Astrocyte (in vitro differentiated cells and primary cell): ENCODE measurements at regions not wholly inside any gene's neighbourhood (a gene's known extent, or its start where the extent isn't known, plus 50 kb on each side); places are given as distances from the start of the nearest gene placed in this dataset.

Experiments used
- DNase-seq: peaks from one replicate; pipeline ENCODE4 v3.0.0-alpha.2; 2010; ENCODE audit warnings: low read depth
- FAIRE-seq: peaks from 2 replicates; lab custom pipeline; 2011; peaks lifted over from hg19 to GRCh38; lab: Jason Lieb, UNC
- H2AFZ ChIP-seq: 2 replicates; pipeline ENCODE4 v1.6.0; 2012; ENCODE audit warnings: low read depth, low read length, inconsistent platforms
- H3K27ac ChIP-seq: 2 replicates; pipeline ENCODE4 v1.5.1; 2011; ENCODE audit warnings: low read depth, low read length, inconsistent platforms
- H3K27me3 ChIP-seq: 2 replicates; pipeline ENCODE4 v1.6.0; 2011; ENCODE audit warnings: low read length, inconsistent platforms; ENCODE audit not compliant: insufficient read depth
- H3K36me3 ChIP-seq: 2 replicates; pipeline ENCODE4 v1.5.1; 2011; ENCODE audit warnings: low read length, inconsistent platforms; ENCODE audit not compliant: insufficient read depth
- H3K4me1 ChIP-seq: 2 replicates; pipeline ENCODE4 v1.5.1; 2011; ENCODE audit warnings: low read length, inconsistent platforms; ENCODE audit not compliant: insufficient read depth
- H3K4me2 ChIP-seq: 2 replicates; pipeline ENCODE4 v1.6.0; 2012; ENCODE audit warnings: low read length, inconsistent platforms
- H3K4me3 ChIP-seq: 2 replicates; pipeline ENCODE4 v1.5.1; 2011; ENCODE audit warnings: low read depth, mild to moderate bottlenecking, low read length, inconsistent platforms; ENCODE audit not compliant: insufficient read depth
- H3K79me2 ChIP-seq: 2 replicates; pipeline ENCODE4 v1.6.0; 2012; ENCODE audit warnings: mild to moderate bottlenecking, low read length, inconsistent platforms; ENCODE audit not compliant: insufficient read depth
- H3K9ac ChIP-seq: 2 replicates; pipeline ENCODE4 v1.6.0; 2012; ENCODE audit warnings: mild to moderate bottlenecking, low read length, inconsistent platforms
- H3K9me3 ChIP-seq: 2 replicates; pipeline ENCODE4 v1.5.1; 2012; ENCODE audit warnings: low read depth, mild to moderate bottlenecking, low read length, inconsistent platforms; ENCODE audit not compliant: insufficient read depth
- H4K20me1 ChIP-seq: 2 replicates; pipeline ENCODE4 v1.6.0; 2012; ENCODE audit warnings: low read length, inconsistent platforms; ENCODE audit not compliant: insufficient read depth
- H3K27ac Mint-ChIP-seq: one replicate; pipeline ENCODE4 v1.8.0; 2021; ENCODE audit warnings: mild to moderate bottlenecking, mixed read lengths; ENCODE audit not compliant: unreplicated experiment
- H3K27me3 Mint-ChIP-seq: one replicate; pipeline ENCODE4 v1.8.0; 2021; ENCODE audit warnings: low read depth, mixed read lengths; ENCODE audit not compliant: unreplicated experiment
- H3K36me3 Mint-ChIP-seq: one replicate; pipeline ENCODE4 v1.8.0; 2021; ENCODE audit warnings: low read depth, mixed read lengths; ENCODE audit not compliant: unreplicated experiment
- H3K4me1 Mint-ChIP-seq: one replicate; pipeline ENCODE4 v1.8.0; 2021; ENCODE audit warnings: low read depth, mixed read lengths; ENCODE audit not compliant: unreplicated experiment
- H3K4me3 Mint-ChIP-seq: one replicate; pipeline ENCODE4 v1.8.0; 2021; ENCODE audit warnings: mild to moderate bottlenecking, moderate library complexity, mixed read lengths; ENCODE audit not compliant: unreplicated experiment
- H3K9me3 Mint-ChIP-seq: one replicate; pipeline ENCODE4 v1.8.0; 2021; ENCODE audit warnings: mild to moderate bottlenecking, mixed read lengths; ENCODE audit not compliant: unreplicated experiment
- CTCF ChIP-seq: IDR thresholded peaks from 2 replicates; pipeline ENCODE4 v1.5.1; 2011; ENCODE audit warnings: low read depth, mild to moderate bottlenecking, inconsistent platforms, low read length, moderate library complexity; ENCODE audit not compliant: insufficient read depth
- EZH2 ChIP-seq: IDR thresholded peaks from 2 replicates; pipeline ENCODE4 v1.6.1; 2012; ENCODE audit warnings: mild to moderate bottlenecking, low read length, inconsistent platforms; ENCODE audit not compliant: insufficient read depth

GRCh38 chr7:85830982-85831381 lies 644.1 kb upstream of the SEMA3D start:
- Histone ChIP-seq H2AFZ (no peak overlapping the region), H3K4me1 (no peaks in the 10 kb centered on the region), H3K27me3 (no peaks in the 10 kb centered on the region), H3K36me3 (no peaks in the 10 kb centered on the region), H3K4me3 (no peak overlapping the region), H4K20me1 (no peaks in the 10 kb centered on the region), H3K27ac (no peak overlapping the region), H3K9ac (no peak overlapping the region), H3K4me2 (no peak overlapping the region), H3K79me2 (no peaks in the 10 kb centered on the region), H3K9me3 (no peaks in the 10 kb centered on the region)
- Mint-ChIP-seq H3K9me3 (no peaks in the 10 kb centered on the region), H3K4me1 (peaks cover 12% of the 10 kb centered on the region), H3K27me3 (no peaks in the 10 kb centered on the region), H3K4me3 (no peak overlapping the region), H3K27ac (no peak overlapping the region), H3K36me3 (no peaks in the 10 kb centered on the region)
- TF ChIP-seq CTCF (no peak), EZH2 (no peak)
- DNase-seq (no peak), FAIRE-seq (no peak)

- FAIRE-seq = no peak
Measured at GRCh38 chr7:85829817-85830432, 643.1 kb upstream of the SEMA3D start.

More at GRCh38 chr7:85829817-85830432, 643.1 kb upstream of the SEMA3D start:
- Histone ChIP-seq H3K9ac (no peak overlapping the region), H4K20me1 (no peaks in the 10 kb centered on the region), H3K9me3 (no peaks in the 10 kb centered on the region), H3K36me3 (no peaks in the 10 kb centered on the region), H3K27me3 (no peaks in the 10 kb centered on the region), H2AFZ (no peak overlapping the region), H3K27ac (no peak overlapping the region), H3K4me1 (no peaks in the 10 kb centered on the region), H3K4me2 (no peak overlapping the region), H3K4me3 (no peak overlapping the region), H3K79me2 (no peaks in the 10 kb centered on the region)
- peak; percentile 29 for TF ChIP-seq CTCF
- TF ChIP-seq EZH2 = no peak
- no peaks in the 10 kb centered on the region for H3K27me3 Mint-ChIP-seq
- H3K27ac Mint-ChIP-seq = no peak overlapping the region
- no peaks in the 10 kb centered on the region for H3K9me3 Mint-ChIP-seq
- H3K4me1 Mint-ChIP-seq = peaks cover 12% of the 10 kb centered on the region
- H3K36me3 Mint-ChIP-seq = no peaks in the 10 kb centered on the region
- H3K4me3 Mint-ChIP-seq = no peak overlapping the region
- DNase-seq = no peak
